ENCODE measurements at regions not wholly inside any gene's neighbourhood (a gene's known extent, or its start where the extent isn't known, plus 50 kb on each side); places are given as distances from the start of the nearest gene placed in this dataset.

DNA sequence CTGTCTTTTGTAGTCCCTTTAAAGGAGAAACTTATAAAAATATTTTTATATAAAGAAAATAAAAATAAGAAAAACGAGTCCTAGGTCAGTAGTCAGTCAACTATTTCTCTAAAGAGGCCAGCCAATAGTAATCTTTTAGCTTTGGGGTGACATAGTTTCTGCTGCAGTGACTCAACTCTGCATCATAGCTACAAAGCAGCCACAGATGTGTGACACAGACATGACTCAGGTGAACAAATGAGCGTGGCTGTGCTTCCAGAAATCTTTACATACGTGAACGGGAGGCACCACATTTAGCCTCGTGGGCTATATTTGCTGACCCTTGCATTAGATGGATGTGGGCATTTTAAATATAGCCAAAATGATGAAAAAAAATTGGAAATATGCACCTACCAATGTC, 1862.5 kb upstream of the TENM3 start:
- peak overlapping the region in 1 of 2 experiments; percentile 21; a peak in 1 of 4 replicates for H3K4me3 ChIP-seq (replicated peaks in 1 of 2; ENCODE audit: low read depth in 1 of 2, low read length in 2 of 2)
- no peak overlapping the region for H3K9ac ChIP-seq (ENCODE audit: low read length)
- peak overlapping the region; percentile 62 for H3K4me2 ChIP-seq (ENCODE audit: low read length)
- POLR2A ChIA-PET: interaction anchor here (1.0 to 1.3 kb wide), 2 partner anchors 13 to 890 kb away, joined by 3 read pairs; no protein-coding TSS in a partner anchor
- TF ChIP-seq JUND (IDR thresholded peaks at IDR 0.05) (peak; percentile 89), EZH2 (IDR thresholded peaks at IDR 0.05) (no peak), SIN3A (IDR thresholded peaks at IDR 0.05; ENCODE audit: low read depth) (no peak), SRF (IDR thresholded peaks at IDR 0.05; ENCODE audit: low read depth) (peak; percentile 80), CBX3 (IDR thresholded peaks at IDR 0.05; ENCODE audit: low read depth) (peak; percentile 78; the same call in 1 of the 2 replicates), SP1 (IDR thresholded peaks at IDR 0.05; ENCODE audit: low read depth) (peak; percentile 80), ELF1 (IDR thresholded peaks at IDR 0.05; ENCODE audit: borderline replicate concordance, low read depth) (no peak), TCF7L2 (IDR thresholded peaks at IDR 0.05; ENCODE audit: borderline replicate concordance, extremely low read depth, insufficient read depth, insufficient read length) (peak; percentile 16), FOSL1 (IDR thresholded peaks at IDR 0.05; ENCODE audit: low read depth) (peak; percentile 99)
- TF ChIP-seq, protein P1, sequence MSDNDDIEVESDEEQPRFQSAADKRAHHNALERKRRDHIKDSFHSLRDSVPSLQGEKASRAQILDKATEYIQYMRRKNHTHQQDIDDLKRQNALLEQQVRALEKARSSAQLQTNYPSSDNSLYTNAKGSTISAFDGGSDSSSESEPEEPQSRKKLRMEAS (IDR thresholded peaks at IDR 0.05): 0 out of 2 replicates have a peak, but pooled peaks have one; percentile 37
- CTCF ChIA-PET: no interaction called here
- DNase-seq (ENCODE audit: low read depth, low spot score) (peak; percentile 79), ATAC-seq (peak; percentile 97)
- H3K27me3 ChIP-seq (ENCODE audit: insufficient read depth, low read length): no peaks in the 10 kb centered on the region
- intact Hi-C loops (cut with micrococcal nuclease): no loop called here
- H3K36me3 ChIP-seq (ENCODE audit: control insufficient read depth in 1 of 2, insufficient read depth in 2 of 2, low read length in 2 of 2): no peaks in the 10 kb centered on the region
- H3K9me2 ChIP-seq (ENCODE audit: insufficient read depth): no peaks in the 10 kb centered on the region; the same call in 1 of the 2 replicates
- H4K20me1 ChIP-seq (ENCODE audit: insufficient read depth): no peaks in the 10 kb centered on the region
- no peak overlapping the region for H3K27ac ChIP-seq (ENCODE audit: low read depth, low read length)
- RAD21 ChIA-PET (ENCODE audit: low non-redundant PET in 1 of 2, low total read pairs in 2 of 2, uncharacterized antibody in 2 of 2, unreplicated experiment in 2 of 2): interaction anchor here in 1 of 2 experiments (0.6 kb wide), 1 partner anchor 205 kb away, joined by 5 read pairs; no protein-coding TSS in a partner anchor
- H3K79me2 ChIP-seq (ENCODE audit: insufficient read depth, low read length): no peaks in the 10 kb centered on the region
- BruUV-seq (replicated peaks): no TSS peak
- H3K9me3 ChIP-seq (ENCODE audit: control insufficient read depth in 1 of 2, insufficient read depth in 1 of 2, low read depth in 1 of 2, low read length in 2 of 2): no peaks in the 10 kb centered on the region
- peaks cover 0 to 10% of the 10 kb centered on the region in 2 experiments; a peak in 3 of 4 replicates for H3K4me1 ChIP-seq (ENCODE audit: control insufficient read depth in 1 of 2, insufficient read depth in 2 of 2, low read length in 2 of 2)
- peak overlapping the region; percentile 89 for H2AFZ ChIP-seq (ENCODE audit: low read depth, low read length, poor library complexity, severe bottlenecking)

DNA sequence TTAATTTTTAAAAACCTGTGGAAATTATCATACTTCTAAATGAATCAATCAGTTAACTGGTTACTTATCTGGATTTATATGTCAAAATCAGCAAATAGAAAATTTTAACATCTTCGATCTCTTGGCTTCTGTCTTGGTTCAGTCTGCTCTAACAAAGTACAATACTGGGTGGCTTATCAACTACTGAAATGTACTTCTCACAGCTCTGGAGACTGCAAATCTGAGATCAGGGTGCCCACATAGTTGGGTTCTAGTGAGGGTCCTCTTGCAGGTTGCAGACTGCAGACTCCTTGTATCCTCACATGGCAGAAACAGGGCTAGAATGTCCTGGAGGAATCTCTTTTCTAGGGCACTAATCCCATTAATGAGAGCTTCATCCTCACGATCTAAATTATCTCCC, 1851.6 kb upstream of the TENM3 start:
- no peak overlapping the region for H3K4me3 ChIP-seq (replicated peaks in 1 of 2; ENCODE audit: low read depth in 1 of 2, low read length in 2 of 2)
- no peaks in the 10 kb centered on the region for H3K9me3 ChIP-seq (ENCODE audit: control insufficient read depth in 1 of 2, insufficient read depth in 1 of 2, low read depth in 1 of 2, low read length in 2 of 2)
- ChIA-PET POLR2A (no interaction called here), RAD21 (ENCODE audit: low non-redundant PET in 1 of 2, low total read pairs in 2 of 2, uncharacterized antibody in 2 of 2, unreplicated experiment in 2 of 2) (no interaction called here), CTCF (no interaction called here)
- H3K79me2 ChIP-seq (ENCODE audit: insufficient read depth, low read length): no peaks in the 10 kb centered on the region
- H3K4me1 ChIP-seq (ENCODE audit: control insufficient read depth in 1 of 2, insufficient read depth in 2 of 2, low read length in 2 of 2): no peaks in the 10 kb centered on the region
- ATAC-seq: no peak
- intact Hi-C loops (cut with micrococcal nuclease): no loop called here
- no peak overlapping the region for H3K4me2 ChIP-seq (ENCODE audit: low read length)
- no peak for TF ChIP-seq TCF7L2 (IDR thresholded peaks at IDR 0.05; ENCODE audit: borderline replicate concordance, extremely low read depth, insufficient read depth, insufficient read length)
- no peak for TF ChIP-seq CEBPB (IDR thresholded peaks at IDR 0.05; ENCODE audit: low read depth)
- TF ChIP-seq CBX3 (IDR thresholded peaks at IDR 0.05; ENCODE audit: low read depth): no peak
- TF ChIP-seq EZH2phosphoT487 (IDR thresholded peaks at IDR 0.05; ENCODE audit: borderline replicate concordance): no peak
- TF ChIP-seq SIN3A (IDR thresholded peaks at IDR 0.05; ENCODE audit: low read depth): no peak
- TF ChIP-seq, protein P2, sequence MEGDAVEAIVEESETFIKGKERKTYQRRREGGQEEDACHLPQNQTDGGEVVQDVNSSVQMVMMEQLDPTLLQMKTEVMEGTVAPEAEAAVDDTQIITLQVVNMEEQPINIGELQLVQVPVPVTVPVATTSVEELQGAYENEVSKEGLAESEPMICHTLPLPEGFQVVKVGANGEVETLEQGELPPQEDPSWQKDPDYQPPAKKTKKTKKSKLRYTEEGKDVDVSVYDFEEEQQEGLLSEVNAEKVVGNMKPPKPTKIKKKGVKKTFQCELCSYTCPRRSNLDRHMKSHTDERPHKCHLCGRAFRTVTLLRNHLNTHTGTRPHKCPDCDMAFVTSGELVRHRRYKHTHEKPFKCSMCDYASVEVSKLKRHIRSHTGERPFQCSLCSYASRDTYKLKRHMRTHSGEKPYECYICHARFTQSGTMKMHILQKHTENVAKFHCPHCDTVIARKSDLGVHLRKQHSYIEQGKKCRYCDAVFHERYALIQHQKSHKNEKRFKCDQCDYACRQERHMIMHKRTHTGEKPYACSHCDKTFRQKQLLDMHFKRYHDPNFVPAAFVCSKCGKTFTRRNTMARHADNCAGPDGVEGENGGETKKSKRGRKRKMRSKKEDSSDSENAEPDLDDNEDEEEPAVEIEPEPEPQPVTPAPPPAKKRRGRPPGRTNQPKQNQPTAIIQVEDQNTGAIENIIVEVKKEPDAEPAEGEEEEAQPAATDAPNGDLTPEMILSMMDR (IDR thresholded peaks at IDR 0.05 in 2 of 3, conservative IDR thresholded peaks at IDR 0.05 in 1 of 3; ENCODE audit: borderline replicate concordance in 1 of 3, insufficient read depth in 1 of 3, low read depth in 2 of 3, low read length in 2 of 3): no peak
- H4K20me1 ChIP-seq (ENCODE audit: insufficient read depth): no peaks in the 10 kb centered on the region
- H3K9ac ChIP-seq (ENCODE audit: low read length): no peak overlapping the region
- DNase-seq (ENCODE audit: low read depth, low spot score): no peak
- 0 out of 2 replicates have a peak, but pooled peaks cover 6% of the 10 kb centered on the region for H3K9me2 ChIP-seq (ENCODE audit: insufficient read depth)
- no peak overlapping the region for H3K27ac ChIP-seq (ENCODE audit: low read depth, low read length)
- no peaks in the 10 kb centered on the region for H3K36me3 ChIP-seq (ENCODE audit: control insufficient read depth in 1 of 2, insufficient read depth in 2 of 2, low read length in 2 of 2)
- H3K27me3 ChIP-seq (ENCODE audit: insufficient read depth, low read length): no peaks in the 10 kb centered on the region
- no TSS peak for BruUV-seq (replicated peaks)
- no peak overlapping the region for H2AFZ ChIP-seq (ENCODE audit: low read depth, low read length, poor library complexity, severe bottlenecking)

All from HCT116 (cell line).